HK-2 (cell line): ENCODE measurements at regions not wholly inside any gene's neighbourhood (a gene's known extent, or its start where the extent isn't known, plus 50 kb on each side); places are given as distances from the start of the nearest gene placed in this dataset.
A peak's percentile ranks its signal among the peaks of the same experiment; 100 is the strongest.
"Not testable (repeated sequence)": the region's sequence is repeated elsewhere in the genome, so short reads cannot be mapped to it uniquely, and the experiment has no call there.

Source experiments
- DNase-seq: peaks from one replicate; pipeline ENCODE4 v3.0.0-alpha.2; 2018; ENCODE audit not compliant: unreplicated experiment

DNA sequence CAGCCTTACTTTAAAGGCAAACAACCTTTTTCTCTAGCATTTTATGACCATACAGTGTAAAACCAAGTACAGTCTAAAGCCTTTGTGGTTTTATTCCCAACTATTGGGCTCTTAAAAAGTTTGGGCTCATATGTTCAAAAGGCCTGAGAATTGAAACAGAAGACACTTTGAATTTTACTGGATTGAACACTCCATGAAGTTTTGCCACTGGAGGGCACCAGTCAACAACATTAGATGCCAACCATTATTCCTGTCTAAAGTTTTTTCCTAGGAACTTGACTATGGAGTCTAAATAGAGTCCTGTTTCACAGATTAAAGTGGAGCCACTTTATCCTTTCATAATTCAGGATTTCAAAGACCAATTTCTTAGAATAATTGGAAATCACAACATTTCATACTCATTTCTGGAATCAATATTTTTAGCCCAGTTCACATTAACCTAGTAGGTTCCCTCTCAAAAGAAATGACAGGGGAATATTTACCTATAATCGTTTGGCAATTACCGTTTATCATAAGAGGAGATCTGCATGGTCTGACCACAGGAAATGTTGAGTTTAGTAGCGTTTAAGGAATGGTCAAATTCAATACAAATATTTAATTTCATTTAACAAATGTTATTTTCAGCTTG lies 244.1 kb upstream of the PDZRN3 start:
- peak; percentile 1 for DNase-seq

DNA sequence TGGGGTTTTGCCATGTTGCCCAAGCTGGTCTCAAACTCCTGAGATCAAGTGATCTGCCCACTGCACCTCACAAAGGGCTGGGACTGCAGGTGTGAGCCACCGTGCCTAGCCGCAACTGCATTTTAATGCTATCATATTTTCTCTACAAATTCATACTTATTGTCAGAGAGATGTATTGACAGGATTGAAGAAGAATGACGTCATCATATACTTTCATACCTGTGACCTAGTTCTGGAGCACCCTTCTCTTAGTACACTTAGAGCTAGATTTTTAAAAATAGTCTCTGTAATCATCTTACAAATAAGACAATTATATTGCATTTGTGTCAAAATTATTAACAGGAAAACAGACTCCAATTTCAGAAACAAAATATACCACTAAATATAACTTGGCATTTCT lies 242.8 kb upstream of the PDZRN3 start:
- DNase-seq, result no peak

DNA sequence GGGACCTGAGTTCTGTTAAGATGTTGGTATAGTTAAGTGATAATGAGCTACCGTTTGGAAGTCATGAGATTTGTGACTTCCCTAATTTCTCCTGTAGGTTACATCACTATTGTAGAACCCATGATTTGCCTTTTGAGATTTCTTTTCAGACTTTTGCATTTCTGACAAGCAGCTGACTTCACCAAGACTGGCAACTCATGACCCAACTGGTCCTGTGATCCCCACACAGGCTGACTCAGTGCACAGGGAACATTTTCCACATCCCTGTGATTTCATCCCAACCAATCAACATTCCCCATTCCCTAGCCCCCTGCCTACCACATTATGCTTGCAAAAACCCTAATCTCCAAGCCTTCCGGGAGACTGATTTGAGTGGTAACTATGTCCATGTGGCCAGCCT lies 242.1 kb upstream of the PDZRN3 start:
- DNase-seq, result no peak

DNA sequence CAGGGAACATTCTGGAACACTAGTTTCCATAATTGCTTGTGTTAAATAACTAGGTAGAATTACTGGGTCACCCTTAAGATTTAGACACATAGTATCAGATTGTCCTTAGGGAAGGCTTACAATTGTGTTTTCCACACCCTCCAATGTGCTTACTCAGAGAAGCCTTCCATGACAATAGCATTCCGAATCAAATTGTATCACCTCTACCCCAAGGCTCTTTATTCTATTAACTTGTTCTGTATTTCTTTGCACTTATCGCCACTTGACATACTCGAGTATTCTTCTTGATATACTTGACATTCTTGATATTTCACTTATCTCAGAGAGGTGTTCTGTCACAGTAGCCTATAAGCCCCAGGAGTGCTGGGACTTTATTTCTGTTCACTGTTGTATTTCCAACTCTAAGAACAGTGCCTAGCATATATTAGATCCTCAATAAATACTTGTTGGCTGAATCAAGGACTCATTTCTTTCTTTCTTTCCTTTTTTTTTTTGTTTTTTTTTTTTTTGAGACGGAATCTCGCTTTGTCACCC lies 238.9 kb upstream of the PDZRN3 start:
- no peak for DNase-seq

DNA sequence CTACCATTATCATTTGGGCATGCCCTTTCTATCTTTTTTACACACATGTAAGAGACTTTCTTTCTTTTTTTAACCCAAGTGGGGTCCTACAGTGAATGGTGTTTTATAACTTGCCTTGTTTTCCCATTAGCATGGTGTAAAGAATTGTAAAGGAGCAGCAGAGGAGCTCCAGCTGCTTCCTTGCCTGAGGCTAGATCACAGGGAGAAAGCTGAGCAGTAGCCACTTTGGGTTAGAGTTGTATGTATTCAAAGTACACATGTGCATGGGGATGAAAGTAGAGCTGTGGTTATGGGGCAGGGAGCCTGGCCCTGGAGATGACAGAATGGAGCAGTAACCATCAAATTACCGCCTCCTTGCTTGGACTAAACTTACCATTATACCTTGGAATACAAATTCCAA lies 231.1 kb upstream of the PDZRN3 start:
- no peak for DNase-seq

DNA sequence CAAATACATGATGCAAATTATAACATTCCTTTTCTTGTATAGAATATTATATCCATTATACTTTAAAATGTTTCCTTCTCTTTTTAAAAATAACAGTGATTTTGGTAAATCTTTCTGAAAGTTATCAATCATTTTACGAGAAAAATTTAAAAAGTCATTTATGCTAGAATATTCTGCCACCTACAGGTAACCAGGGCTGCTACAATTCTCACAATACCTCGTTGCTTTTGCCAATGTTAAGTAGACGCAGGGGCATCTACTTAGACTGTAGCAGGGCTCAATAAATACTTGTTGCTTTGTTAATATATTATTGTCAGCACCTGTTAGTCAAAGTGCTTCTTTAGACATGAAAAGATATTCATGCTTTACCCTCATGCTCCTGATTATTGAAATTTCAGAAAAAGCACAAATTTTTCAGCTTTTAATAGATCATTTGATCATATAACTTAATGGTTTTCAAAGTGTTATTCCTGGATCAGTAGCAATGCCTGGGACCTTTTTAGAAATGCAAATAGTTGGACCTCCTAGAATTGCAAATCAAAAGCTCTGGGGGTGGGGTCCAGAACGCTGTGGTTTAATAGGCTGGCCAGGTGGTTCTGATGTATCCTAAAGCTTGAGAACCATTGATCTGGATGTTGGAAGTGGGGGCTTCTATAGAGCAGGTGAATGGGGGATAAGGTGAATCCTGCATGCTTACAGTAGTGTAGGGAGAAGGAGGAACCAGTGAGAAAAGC lies 223.6 kb upstream of the PDZRN3 start:
- DNase-seq, result no peak

DNA sequence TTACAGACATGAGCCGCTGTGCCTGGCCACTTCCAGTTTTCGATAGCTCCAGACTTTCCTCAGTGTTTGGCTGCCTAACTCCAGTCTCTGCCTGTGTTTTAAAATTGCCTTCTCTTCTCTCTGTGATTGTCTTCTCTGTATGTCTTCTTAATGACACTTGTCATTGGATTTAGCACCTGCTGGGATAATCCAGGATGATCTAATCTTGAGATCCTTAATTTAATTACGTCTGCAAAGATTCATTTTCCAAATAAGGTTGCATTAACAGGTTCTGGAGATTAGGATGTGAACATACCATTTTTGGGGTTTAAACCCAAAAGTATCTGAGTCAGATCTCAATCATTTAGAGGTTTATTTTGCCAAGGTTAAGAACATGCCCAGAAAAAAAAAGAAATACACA lies 222.2 kb upstream of the PDZRN3 start:
- no peak for DNase-seq

DNA sequence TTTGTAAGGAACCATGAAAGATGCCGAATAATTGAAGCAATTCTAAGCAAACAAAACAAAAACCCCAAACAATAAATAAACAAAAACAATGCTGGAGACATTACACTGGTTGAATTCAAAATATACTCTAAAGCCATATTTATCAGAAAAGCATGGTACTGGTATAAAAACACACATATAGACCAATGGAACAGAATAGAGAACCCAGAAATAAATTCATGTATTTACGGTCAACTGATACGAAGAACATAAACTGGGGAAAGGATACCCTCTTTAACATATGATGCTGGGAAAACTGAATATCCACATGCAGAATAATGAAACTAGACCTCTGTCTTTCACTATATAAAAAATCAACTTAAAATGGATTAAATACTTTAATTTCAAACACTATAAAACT lies 214.3 kb upstream of the PDZRN3 start:
- DNase-seq, result no peak

DNA sequence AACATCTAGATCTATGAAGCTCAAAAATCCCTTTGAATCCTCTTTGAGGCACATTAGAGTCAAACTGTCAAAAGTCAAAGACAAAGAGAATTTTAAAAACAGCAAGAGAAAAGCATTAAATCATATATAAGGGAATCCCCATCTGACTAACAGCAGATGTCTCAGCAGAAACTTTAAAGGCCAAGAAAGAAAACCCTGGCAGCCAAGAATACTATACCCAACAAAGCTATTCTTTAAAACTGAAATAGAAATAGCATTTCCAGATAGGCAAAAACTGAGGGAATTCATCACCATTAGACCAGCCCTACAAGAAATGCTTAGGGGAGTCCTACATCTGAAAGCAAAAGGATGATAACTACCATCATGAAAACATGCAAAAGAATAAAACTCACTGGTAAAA lies 211.2 kb upstream of the PDZRN3 start:
- DNase-seq, result no peak

DNA sequence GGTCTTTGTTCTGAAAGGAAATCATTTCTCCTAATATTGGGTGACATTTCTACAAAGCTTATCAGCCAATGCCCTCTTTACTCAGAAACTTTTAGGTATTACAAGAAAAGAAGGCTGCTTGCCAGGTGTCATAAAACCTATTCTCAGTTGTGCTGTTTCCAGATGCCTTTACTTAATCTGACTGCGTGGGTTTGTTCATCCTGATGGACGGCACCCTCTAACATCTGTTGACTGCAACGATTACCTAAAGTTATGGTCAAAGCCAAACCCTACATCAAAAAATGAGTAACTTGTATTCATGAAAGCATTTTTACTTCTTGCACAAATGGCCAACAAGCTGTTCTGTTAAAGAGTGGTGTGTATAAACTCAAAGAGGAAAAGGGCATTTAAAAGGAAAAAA lies 207.7 kb upstream of the PDZRN3 start:
- DNase-seq, result no peak

DNA sequence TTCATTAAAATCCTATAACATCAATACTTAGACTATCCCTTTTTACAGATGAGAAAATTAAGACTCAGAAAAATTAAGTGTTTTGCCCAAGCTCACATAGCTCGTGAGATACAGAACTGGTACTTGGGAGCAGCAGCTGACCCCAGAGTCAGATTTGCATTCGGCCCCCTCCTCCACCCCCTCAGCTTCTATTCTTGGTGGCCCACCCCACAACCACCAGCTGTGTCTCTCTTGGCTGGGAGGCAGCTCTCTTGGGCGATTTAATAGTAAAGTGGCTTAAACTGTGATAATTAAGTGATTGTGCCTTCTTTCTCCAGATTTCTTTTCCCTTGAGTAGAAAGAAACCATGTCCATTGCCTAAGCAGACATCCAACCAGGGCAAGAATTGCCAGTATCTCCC lies 203.6 kb upstream of the PDZRN3 start:
- DNase-seq, result no peak

DNA sequence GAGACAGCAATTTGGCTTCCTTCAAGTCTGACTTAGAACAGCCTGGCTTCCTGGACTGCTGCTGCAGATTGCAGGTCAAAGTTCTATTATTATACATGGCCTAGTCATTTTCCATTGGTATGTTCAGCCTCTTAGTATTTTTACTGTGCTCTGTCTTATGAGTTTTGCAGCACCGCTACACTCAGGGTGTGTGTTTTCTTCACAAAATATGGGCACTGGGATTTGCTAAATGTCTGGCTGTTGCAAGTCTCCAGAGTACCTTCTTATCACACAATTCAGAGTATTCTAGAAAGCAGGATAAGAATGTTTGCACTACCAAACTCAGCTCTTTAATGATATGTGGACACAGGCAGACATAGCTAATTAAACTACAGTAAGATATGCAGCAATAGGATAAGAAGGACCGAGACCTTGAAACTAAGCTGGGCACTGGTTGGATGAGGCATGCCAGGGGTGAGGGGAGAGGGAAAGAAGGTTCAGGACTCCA lies 203.0 kb upstream of the PDZRN3 start:
- no peak for DNase-seq

DNA sequence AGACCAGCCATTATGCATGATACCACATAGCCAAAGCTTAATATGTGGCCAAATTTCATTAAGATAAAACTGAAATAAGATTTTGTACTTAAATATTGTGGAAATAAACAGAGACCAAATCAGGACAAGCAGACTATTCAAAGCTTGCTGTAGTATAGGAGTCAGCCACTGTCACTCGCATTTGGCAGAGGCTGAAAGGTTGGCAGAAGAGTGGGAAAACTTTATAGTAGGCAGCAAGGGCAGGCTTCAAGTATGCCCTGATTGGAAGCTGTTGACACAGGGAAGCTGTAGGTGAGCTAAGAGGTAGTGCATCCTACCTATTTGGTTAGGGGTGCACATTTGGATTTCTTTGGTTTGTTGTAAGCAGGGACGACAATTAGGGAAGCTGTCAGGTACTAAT lies 202.5 kb upstream of the PDZRN3 start:
- DNase-seq, result no peak

DNA sequence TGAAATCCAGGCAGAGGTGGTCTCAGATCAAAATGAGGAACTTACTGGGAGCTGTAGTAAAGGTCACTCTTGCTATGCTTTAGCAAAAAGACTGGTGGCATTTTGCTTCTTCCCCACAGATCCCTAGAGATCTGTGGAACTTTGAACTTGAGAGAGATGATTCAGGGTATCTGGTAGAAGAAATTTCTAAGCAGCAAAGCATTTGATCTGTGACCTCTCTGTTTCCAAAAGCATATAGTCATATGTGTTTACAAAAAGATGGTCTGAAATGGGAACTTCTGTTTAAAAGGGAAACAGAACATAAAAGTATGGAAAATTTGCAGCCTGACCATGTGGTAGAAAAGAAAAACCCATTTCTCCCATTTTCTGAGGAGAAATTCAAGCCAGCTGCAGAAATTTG lies 196.2 kb upstream of the PDZRN3 start:
- DNase-seq, result not testable (repeated sequence)

DNA sequence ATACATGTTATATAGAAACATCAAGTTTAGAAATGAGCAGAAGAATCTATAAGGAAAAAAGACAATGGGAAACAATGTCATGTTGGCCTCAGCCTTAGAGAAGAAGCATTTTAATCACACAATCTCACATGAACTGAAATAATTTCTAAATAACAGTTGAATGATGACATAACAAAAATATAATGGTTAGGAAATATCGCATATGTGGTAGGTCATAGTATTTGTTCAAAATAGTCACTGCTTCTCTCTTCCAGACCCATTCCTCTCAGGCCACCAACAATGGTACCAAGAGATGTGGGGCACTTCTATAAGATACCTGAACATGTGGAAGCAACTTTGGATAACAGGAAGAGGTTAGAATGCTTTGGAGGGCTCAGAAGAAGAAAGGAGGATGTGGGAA lies 195.7 kb upstream of the PDZRN3 start:
- no peak for DNase-seq

DNA sequence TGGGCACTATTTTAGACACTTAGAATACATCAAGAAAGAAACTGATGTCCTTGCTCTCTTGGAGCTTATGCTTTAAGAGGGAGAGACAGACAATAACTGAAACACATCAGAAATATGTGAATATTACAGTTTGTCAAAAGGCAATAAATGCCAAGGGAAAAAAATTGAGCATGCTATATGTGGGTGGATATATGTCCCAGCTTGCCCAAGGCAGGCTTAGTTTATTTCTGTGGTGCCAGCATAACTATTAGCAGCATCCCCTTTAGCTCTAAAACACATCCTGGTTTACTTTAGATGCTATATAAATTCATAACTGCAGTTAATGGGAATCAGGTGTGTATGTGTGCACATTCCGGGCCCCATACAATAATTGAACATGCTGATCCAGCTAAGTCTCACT lies 191.2 kb upstream of the PDZRN3 start:
- DNase-seq, result no peak

DNA sequence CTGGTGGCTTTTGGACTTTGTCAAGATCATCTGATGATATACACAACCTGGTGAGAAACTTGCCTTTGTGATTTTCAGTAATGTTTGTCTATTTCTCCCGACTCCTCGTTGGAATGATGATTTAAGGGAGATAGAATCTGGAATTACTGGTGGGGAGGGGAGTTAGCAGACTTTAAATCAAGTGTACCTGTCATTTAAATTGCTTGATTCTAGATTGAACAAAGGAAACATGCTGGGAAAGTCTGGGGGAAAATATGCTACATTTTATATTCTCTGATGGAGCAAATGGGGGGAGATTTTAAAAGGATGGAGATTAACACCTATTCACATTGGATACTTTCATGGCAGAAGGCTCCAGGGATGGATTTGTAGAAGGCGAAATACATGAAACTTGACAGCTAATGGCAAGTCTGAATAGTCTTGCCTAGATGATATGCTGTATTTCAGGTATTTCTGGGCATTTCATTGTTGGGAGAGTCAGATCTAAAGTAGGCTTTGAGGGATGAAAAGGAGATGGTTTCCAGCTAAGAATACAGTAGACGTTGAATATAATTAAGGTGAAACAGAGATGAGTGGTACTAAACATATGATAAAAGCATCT lies 189.1 kb upstream of the PDZRN3 start:
- no peak for DNase-seq

DNA sequence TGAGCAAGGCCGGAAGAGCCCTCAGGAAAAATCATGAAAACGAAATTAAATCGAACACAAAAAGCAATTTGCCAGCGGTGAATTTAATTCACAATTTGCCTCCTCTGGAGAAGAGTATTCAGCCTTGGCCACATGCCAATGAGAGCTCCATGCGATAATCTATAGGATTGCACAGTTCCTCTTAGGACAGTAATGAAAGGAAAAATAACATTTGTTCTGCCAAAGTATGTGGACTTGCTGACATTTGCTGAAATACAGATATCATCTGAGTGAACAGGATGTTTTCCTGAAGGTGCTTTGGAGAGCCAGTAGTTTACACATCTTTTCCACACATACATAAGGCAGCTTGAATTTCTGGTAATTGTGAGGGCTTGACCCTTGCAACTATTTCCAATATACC lies 188.6 kb upstream of the PDZRN3 start:
- no peak for DNase-seq

DNA sequence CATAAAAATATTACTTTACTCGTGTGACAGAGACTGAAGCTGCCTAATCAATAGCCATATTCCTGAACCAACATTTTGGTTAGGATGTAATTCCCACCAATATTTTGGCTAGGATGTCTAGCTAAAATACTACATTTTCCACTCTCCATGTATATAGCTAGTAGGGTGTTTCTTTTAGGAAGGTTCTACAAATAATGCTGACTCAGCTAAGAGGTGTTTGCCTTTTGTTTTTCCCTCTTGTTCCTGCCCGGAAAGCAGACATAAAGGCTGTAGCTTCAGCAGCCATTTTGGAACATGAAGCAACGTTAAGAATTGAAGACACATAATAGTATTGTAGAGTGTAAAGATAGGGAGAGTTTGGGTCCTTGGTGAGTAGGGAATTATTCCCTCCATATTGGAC lies 187.3 kb upstream of the PDZRN3 start:
- no peak for DNase-seq

DNA sequence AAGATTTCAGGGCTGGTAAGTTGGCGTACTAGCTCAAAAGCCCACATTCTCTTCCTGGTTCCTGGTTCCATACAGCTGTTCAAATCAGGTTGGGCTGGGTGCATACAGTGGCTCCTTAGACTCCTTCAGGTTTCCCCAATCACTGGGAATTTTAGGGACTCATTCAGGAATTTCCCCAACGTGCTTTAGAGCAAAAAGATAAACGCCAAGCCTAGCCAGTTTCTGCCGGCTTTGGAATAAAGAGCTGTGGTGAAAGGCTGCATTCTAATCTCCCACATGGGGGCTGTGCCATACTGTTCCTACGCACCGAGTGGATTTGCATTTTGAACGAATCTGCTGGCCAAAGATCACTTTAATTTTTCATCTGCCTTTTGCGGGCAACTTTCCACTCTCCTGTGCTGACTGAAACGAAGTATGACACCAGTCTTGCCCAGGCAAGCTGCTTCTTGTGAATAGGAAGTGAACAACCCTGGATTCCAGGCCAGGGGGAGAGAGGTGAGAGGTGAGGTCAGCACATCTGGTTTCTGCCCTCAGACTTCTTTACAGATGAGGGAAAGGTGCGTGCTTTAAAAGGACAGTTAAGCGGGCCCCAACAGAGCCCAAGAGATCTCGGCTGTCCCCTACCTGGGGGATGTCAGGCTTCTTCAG lies 184.2 kb upstream of the PDZRN3 start:
- no peak for DNase-seq

DNA sequence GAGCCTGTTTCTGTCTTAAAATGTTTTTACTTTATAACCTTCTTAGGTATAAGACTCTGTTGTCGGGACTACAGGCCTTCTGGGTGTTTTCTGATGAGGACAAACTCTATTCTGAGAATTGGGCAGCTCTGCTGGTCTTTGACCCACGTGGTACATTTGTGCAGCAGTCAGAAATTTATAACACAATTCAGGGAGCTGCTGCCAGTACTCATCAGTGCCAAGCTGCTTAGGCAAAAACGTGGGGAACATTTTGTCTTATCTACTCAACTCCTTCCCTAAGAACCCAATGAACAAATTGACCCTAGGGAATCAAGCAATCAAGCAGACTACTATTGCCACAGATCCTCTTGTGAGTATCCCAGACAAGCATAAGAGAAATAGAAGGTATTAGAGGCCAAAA lies 180.7 kb upstream of the PDZRN3 start:
- no peak for DNase-seq

DNA sequence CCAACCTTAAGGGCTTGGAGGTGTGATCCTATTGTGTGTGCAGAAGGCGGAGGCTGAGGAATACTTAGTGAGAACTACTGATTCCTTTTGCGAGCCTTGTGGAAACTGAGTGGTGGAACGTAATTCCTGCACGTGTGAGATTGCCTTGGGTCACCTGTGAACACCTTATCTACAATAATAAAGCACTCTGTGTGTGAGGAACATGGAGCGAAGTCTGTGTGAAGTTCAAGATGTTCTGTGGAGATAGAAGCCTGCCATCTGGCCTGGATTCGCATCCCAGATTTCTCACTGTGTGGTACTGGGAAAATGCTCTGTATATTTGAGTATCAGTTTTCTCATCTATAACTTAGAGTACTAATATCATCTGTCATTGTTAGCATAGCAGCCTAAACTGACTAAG lies 179.5 kb upstream of the PDZRN3 start:
- no peak for DNase-seq

DNA sequence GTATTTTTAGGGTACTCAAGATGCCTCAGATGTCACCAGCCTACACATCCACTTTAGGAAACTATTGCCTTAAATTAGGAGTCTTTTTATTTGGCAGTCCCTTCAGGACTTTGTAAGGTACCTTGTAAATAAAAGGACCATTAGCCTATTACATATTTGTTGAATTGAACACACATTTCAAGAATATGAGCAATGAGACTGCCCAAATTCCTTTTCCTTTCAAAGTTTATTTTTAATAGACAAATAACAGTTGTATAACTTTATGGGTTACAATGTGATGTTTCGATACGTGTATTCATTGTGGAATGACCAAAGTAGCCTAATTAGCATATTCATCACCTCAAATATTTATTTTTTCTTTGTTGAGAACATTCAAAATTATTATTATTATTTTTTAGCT lies 176.7 kb upstream of the PDZRN3 start:
- DNase-seq, result no peak
